GM12891 (cell line): ENCODE measurements at regions not wholly inside any gene's neighbourhood (a gene's known extent, or its start where the extent isn't known, plus 50 kb on each side); places are given as distances from the start of the nearest gene placed in this dataset.
"Not testable (repeated sequence)": the region's sequence is repeated elsewhere in the genome, so short reads cannot be mapped to it uniquely, and the experiment has no call there.

Source experiments
- DNase-seq: peaks from one replicate; pipeline ENCODE4 v3.0.0; 2011; ENCODE audit warnings: low spot score; ENCODE audit not compliant: insufficient read length
- FAIRE-seq: peaks from 2 replicates; lab custom pipeline; 2011; peaks lifted over from hg19 to GRCh38; lab: Jason Lieb, UNC
- SPI1 ChIP-seq: IDR thresholded peaks from 2 replicates; pipeline ENCODE4 v1.6.1; 2011; ENCODE audit warnings: low read depth, low read length, control low read depth

GRCh38 chr6:58003417-58004167, 686.2 kb downstream of the PRIM2 start:
- FAIRE-seq, DNase-seq: not testable (repeated sequence)
- TF ChIP-seq SPI1: peak; percentile 63; the same call in 1 of the 2 replicates

- FAIRE-seq, DNase-seq: not testable (repeated sequence)
Measured at GRCh38 chr6:58007334-58008000, 690.0 kb downstream of the PRIM2 start.

DNA sequence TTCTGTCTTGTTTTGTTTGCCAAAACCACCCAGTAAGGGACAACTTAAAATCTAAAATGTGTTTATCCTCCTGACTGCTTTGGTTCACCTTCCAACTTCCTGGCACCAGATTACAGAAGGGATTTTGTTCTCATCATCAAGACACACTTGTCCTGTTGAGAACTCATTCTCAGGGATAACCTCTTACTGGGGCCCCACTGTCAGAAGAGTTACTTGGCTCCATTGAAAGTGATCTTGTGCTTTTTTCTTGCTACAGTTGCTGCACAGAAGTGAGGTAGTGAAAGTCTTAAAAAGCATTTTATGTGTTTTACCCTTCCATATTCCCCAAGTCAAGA, 690.5 kb downstream of the PRIM2 start:
- FAIRE-seq, DNase-seq: not testable (repeated sequence)

- FAIRE-seq, DNase-seq: not testable (repeated sequence)
Measured at GRCh38 chr6:58011954-58012600, 694.6 kb downstream of the PRIM2 start.

DNA sequence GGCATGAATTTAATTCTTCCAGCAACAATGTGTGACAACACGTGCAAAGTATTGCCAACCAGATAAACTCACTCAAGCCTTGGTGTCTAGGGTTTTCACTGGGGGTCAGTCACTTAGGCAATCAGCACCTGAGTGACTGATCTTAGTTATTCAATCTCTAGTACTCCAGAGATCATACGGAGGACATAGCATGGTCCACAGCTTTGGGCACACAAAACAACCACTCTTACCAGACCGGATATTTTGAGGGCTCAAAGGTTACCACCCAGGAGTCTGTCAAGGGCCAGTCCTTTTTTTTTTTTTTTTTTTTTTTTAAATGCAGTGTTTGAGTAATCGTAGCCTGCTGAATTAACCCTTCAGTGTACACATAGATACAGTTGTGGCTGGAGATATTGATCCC, 699.2 kb downstream of the PRIM2 start:
- not testable (repeated sequence) for DNase-seq, FAIRE-seq

- not testable (repeated sequence) for DNase-seq, FAIRE-seq
Measured at GRCh38 chr6:58028188-58028587, 710.8 kb downstream of the PRIM2 start.

- FAIRE-seq, DNase-seq: not testable (repeated sequence)
Measured at GRCh38 chr6:58038213-58038612, 720.8 kb downstream of the PRIM2 start.

DNA sequence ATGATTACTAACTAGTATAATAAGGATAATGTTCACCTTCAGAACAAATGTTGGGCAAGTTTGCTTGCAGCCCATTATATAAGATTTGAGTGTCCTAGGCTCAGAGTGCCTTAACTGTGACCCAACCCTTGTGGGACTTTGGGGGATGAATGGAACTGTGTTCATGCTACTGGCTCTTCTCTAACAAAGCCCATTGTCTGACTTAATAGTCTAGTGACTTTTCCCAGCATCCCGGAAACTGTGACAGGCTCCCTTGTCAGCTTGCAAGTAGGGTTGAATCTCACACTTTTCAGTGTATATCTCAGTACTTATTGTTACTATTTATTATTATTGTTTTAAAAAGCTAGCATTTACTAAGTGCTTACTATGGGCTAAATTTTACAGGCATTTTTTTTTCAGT, 729.2 kb downstream of the PRIM2 start:
- DNase-seq, FAIRE-seq: not testable (repeated sequence)

- not testable (repeated sequence) for FAIRE-seq, DNase-seq
Measured at GRCh38 chr6:58047389-58047788, 730.0 kb downstream of the PRIM2 start.

DNA sequence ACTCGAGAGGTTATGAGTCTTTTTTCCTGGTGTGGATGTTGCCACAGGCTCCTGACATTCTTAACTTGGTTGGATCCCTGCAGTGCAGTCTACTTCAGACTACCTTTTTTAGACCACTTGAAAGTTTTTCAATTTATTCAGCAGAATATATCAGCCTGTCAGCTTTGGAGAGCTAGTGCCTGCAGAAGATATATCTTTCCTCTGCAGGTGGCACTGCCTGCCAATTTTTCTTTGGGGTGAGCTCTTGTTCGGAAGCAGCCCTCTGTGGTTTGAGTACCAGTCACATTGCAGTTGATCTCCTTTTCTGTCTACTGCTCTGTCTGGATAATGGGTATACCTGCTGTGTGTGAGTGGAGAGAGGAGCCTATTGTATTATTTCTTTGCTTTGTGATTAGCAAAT, 730.4 kb downstream of the PRIM2 start:
- DNase-seq, FAIRE-seq: not testable (repeated sequence)

GRCh38 chr6:58055465-58056176, 738.2 kb downstream of the PRIM2 start:
- DNase-seq, FAIRE-seq: not testable (repeated sequence)

DNA sequence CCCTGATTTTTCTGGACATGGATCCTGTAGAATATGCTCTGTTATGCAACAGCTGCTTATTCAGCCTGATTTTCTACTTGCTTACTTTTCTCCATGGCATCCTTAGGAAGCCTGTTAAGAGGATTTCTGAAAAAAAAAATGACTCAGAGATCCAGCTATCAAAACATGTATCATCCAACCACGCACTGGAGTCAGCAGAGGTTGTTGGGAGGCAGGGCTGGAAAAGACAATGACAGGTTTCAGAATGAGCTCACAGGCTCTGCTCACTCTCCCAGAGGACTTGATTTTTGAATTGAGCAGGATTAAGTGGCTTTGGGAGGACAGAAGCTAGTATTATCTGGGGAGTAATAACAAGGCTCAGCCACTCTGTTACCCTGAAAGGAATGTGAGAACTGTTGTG, 742.3 kb downstream of the PRIM2 start:
- peak; percentile 40 for FAIRE-seq
- DNase-seq: not testable (repeated sequence)

DNA sequence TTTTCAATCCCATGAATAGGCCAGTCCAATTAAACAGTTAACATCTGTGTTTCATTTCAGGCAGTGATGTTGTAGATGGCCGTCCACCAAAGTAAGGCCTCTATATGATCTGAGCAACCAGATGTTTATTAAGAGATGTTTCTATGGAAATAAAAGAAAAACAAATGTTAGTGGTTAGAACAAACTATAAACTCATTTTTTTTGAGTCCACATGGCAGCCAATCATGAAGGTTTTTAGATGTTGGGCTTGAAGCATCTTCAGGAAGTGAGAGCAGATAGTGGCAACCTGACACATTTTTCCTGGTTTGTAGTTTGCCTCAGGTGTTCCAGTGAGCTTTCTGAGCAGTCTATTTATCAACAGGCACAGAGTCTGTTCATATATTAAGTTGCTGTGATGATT, 746.1 kb downstream of the PRIM2 start:
- FAIRE-seq: not testable (repeated sequence)

DNA sequence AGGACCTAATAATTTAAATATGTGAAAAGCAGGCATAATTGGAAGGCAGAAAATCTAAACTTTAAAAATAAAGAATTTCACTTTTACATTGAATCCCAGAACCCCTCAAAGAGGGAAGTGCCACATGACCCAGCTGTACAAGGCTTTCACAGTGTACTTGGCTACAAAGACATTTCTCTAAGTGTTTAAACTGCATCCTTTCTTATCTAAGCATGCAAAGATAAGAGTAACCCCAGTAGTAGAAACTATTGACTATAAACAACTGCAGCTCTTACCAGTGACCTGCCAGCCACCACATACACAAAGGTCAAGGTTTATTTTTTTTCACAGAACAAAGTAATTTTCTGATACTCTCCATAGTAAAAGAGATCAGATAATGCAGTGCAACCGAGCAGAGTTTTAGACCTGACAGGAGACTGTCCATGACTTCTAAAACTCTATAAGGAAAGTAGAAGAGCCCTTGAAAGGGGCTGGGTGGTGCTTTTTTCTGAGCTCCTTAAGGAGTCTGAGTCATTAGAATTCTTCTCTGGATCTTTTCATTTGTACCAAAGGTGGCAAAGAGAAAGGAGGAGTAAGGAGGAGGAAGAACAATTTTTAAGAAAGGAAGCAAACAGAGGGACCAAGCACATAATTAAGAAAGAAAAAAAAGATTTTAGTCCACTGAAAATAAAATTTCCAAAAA, 750.6 kb downstream of the PRIM2 start:
- DNase-seq, FAIRE-seq: not testable (repeated sequence)

More for the DNA sequence above, 746.1 kb downstream of the PRIM2 start:
- not testable (repeated sequence) for DNase-seq
